Loucy (cell line): ENCODE measurements at regions not wholly inside any gene's neighbourhood (a gene's known extent, or its start where the extent isn't known, plus 50 kb on each side); places are given as distances from the start of the nearest gene placed in this dataset.

Experiments
- H2AFZ ChIP-seq: fragments of 200-600 bp; sonication (generic); 2 replicates; pipeline ENCODE4 v1.6.0; 2016; ENCODE audit warnings: antibody characterized with exemption, mild to moderate bottlenecking, low read length, moderate library complexity
- H3F3A ChIP-seq: fragments of 200-600 bp; 2 replicates; pipeline ENCODE4 v1.6.0; 2016; ENCODE audit warnings: antibody characterized with exemption, low read depth, mild to moderate bottlenecking
- H3K27me3 ChIP-seq: fragments of 200-600 bp; sonication (generic); 2 replicates; pipeline ENCODE4 v1.6.1; 2014; ENCODE audit warnings: low read length, mild to moderate bottlenecking; ENCODE audit not compliant: insufficient read depth, poor library complexity, severe bottlenecking
- H3K36me3 ChIP-seq: fragments of 200-600 bp; sonication (generic); 2 replicates; pipeline ENCODE4 v1.6.1; 2016; ENCODE audit warnings: low read length; ENCODE audit not compliant: insufficient read depth
- H3K4me1 ChIP-seq: fragments of 200-600 bp; sonication (generic); 2 replicates; pipeline ENCODE4 v1.5.1; 2014; ENCODE audit warnings: low read length, mild to moderate bottlenecking; ENCODE audit not compliant: insufficient read depth, poor library complexity, severe bottlenecking
- H3K4me2 ChIP-seq: fragments of 200-600 bp; sonication (generic); 2 replicates; pipeline ENCODE4 v1.6.0; 2014; ENCODE audit warnings: antibody characterized with exemption, low read length, low read depth, mild to moderate bottlenecking; ENCODE audit not compliant: poor library complexity, severe bottlenecking
- H3K4me3 ChIP-seq: fragments of 200-600 bp; sonication (generic); 2 replicates; pipeline ENCODE4 v1.5.1; 2014; ENCODE audit warnings: low read length, mild to moderate bottlenecking, mixed read lengths; ENCODE audit not compliant: poor library complexity, severe bottlenecking
- H3K79me2 ChIP-seq: fragments of 200-600 bp; sonication (generic); 2 replicates; pipeline ENCODE4 v1.6.1; 2014; ENCODE audit warnings: low read length; ENCODE audit not compliant: insufficient read depth
- H3K9ac ChIP-seq: fragments of 200-600 bp; sonication (generic); 2 replicates; pipeline ENCODE4 v1.6.0; 2014; ENCODE audit warnings: mild to moderate bottlenecking, low read depth, low read length, moderate library complexity; ENCODE audit not compliant: poor library complexity, severe bottlenecking
- H3K9me2 ChIP-seq: fragments of 200-600 bp; sonication (generic); replicated peaks from 2 replicates; pipeline ENCODE4 v1.6.1; 2016; ENCODE audit warnings: low read depth, low read length, mixed read lengths
- H3K9me3 ChIP-seq: fragments of 200-600 bp; sonication (generic); 2 replicates; pipeline ENCODE4 v1.6.1; 2014; ENCODE audit warnings: mild to moderate bottlenecking, antibody characterized with exemption, low read length, low read depth; ENCODE audit not compliant: insufficient read depth
- H4K20me1 ChIP-seq: fragments of 200-600 bp; sonication (generic); 2 replicates; pipeline ENCODE4 v1.6.0; 2014; ENCODE audit warnings: antibody characterized with exemption, low read length, mild to moderate bottlenecking; ENCODE audit not compliant: insufficient read depth, poor library complexity, severe bottlenecking
- EZH2phosphoT487 ChIP-seq: fragments of 200-600 bp; IDR thresholded peaks from 2 replicates; pipeline ENCODE4 v1.6.1; 2018; ENCODE audit warnings: antibody characterized with exemption, mild to moderate bottlenecking, moderate library complexity, borderline replicate concordance
- TF ChIP-seq, protein P1 (sequence below): fragments of 200-600 bp; sonication (generic); conservative IDR thresholded peaks from 2 replicates; pipeline ENCODE4 v1.5.1; 2014; ENCODE audit warnings: mild to moderate bottlenecking, antibody characterized with exemption, low read length

DNA sequence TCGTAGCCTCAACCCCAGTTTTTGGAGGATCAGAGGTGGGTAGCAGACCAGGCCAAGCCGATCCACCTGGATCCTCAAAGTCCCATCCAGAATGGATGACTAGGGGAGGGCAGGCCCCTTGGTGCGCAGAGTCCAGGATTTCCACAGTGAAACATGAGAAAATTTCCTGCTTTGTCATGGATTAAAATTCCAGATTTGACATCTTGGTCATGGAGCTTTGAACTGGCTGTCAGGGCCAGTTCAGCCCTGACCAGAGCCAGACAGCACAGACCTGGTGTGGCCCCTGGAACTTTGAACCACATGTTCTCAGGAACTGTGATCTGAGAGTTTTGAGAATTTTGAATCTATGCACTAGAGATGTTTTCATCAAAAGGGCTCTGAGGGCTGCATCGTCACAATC lies 177.5 kb downstream of the MN1 start:
- Histone ChIP-seq H3K4me2 (no peak overlapping the region), H3K36me3 (no peaks in the 10 kb centered on the region), H3K4me1 (no peaks in the 10 kb centered on the region), H3K9me3 (no peaks in the 10 kb centered on the region), H3F3A (no peaks in the 10 kb centered on the region), H3K79me2 (no peaks in the 10 kb centered on the region), H3K27me3 (no peaks in the 10 kb centered on the region), H3K9me2 (no peaks in the 10 kb centered on the region), H3K4me3 (no peak overlapping the region), H3K9ac (no peak overlapping the region), H4K20me1 (no peaks in the 10 kb centered on the region), H2AFZ (no peak overlapping the region)
- TF ChIP-seq, protein P1, sequence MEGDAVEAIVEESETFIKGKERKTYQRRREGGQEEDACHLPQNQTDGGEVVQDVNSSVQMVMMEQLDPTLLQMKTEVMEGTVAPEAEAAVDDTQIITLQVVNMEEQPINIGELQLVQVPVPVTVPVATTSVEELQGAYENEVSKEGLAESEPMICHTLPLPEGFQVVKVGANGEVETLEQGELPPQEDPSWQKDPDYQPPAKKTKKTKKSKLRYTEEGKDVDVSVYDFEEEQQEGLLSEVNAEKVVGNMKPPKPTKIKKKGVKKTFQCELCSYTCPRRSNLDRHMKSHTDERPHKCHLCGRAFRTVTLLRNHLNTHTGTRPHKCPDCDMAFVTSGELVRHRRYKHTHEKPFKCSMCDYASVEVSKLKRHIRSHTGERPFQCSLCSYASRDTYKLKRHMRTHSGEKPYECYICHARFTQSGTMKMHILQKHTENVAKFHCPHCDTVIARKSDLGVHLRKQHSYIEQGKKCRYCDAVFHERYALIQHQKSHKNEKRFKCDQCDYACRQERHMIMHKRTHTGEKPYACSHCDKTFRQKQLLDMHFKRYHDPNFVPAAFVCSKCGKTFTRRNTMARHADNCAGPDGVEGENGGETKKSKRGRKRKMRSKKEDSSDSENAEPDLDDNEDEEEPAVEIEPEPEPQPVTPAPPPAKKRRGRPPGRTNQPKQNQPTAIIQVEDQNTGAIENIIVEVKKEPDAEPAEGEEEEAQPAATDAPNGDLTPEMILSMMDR = no peak
- no peak for TF ChIP-seq EZH2phosphoT487

DNA sequence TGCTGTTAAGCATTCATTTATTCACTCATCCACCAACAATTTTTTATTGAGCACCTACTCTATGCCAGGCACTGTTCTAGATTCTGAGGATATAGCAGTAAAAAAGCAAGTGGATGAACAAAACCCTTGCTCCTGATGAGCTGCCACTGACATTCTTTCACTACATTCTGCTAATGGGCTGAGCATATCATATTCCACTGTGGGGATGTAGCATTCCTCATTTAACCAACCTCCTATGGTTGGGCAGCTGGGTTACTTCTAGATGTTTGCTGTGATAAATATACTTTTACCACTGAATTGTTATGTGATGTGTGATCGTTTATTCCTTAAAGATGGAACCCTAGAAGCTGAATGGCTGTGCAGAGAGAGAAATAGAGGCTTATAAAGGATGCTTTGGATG lies 176.9 kb downstream of the MN1 start:
- H3K4me1 ChIP-seq = no peaks in the 10 kb centered on the region
- no peak overlapping the region for H2AFZ ChIP-seq
- no peaks in the 10 kb centered on the region for H3K9me3 ChIP-seq
- no peaks in the 10 kb centered on the region for H3K36me3 ChIP-seq
- no peaks in the 10 kb centered on the region for H3K27me3 ChIP-seq
- H3K9me2 ChIP-seq = no peaks in the 10 kb centered on the region
- TF ChIP-seq, protein P1 = no peak
- no peak overlapping the region for H3K4me3 ChIP-seq
- no peaks in the 10 kb centered on the region for H3F3A ChIP-seq
- no peaks in the 10 kb centered on the region for H4K20me1 ChIP-seq
- H3K79me2 ChIP-seq = no peaks in the 10 kb centered on the region
- no peak overlapping the region for H3K4me2 ChIP-seq
- H3K9ac ChIP-seq = no peak overlapping the region

DNA sequence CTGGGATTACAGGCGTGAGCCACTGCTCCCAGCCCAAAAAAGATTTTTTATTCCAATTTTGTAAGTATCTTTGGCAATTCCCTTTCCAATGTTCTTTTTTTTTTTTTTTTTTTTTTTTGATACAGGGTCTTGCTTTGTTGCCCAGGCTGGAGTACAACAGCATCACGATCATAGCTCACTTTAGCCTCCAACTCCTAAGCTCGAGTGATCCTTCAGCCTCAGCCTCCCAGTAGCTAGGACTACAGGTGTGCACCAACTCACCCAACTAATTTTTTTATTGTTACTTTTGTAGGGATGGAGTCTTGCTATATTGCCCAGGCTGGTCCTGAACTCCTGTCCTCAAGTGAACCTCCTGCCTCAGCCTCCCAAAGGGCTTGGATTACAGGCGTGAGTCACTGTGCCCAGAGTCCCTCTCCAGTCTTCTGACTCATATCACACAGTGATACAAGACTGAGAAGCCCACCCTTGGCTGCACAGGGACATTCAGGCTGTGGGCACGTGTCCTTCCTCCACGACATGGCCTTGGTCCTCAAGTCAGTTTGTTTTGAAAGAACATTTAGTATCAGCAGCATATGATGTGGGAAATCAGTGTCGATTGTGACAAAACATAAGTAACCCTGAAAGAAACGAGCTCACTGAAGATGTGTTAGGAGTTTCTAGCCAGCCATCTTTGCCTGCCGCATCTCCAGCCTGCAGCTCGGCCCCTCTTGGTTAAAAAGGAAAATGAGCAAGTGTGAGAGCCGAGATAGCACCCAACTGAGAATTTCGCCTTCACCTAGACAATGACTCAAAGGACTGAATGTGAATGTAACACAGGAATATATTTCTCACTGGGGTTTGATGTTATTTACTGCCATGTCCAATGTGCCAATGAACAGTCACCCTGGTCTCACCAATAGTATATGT lies 175.5 kb downstream of the MN1 start:
- no peaks in the 10 kb centered on the region for H3K4me1 ChIP-seq
- TF ChIP-seq, protein P1 = no peak
- no peak for TF ChIP-seq EZH2phosphoT487
- H3K4me2 ChIP-seq = no peak overlapping the region
- no peak overlapping the region for H3K9ac ChIP-seq
- no peaks in the 10 kb centered on the region for H4K20me1 ChIP-seq
- H3K9me3 ChIP-seq = no peaks in the 10 kb centered on the region
- no peaks in the 10 kb centered on the region for H3K79me2 ChIP-seq
- no peak overlapping the region for H3K4me3 ChIP-seq
- no peaks in the 10 kb centered on the region for H3K27me3 ChIP-seq
- no peaks in the 10 kb centered on the region for H3F3A ChIP-seq
- H2AFZ ChIP-seq = no peak overlapping the region
- no peaks in the 10 kb centered on the region for H3K9me2 ChIP-seq
- no peaks in the 10 kb centered on the region for H3K36me3 ChIP-seq
